ENCODE measurements at regions not wholly inside any gene's neighbourhood (a gene's known extent, or its start where the extent isn't known, plus 50 kb on each side); places are given as distances from the start of the nearest gene placed in this dataset.

DNA sequence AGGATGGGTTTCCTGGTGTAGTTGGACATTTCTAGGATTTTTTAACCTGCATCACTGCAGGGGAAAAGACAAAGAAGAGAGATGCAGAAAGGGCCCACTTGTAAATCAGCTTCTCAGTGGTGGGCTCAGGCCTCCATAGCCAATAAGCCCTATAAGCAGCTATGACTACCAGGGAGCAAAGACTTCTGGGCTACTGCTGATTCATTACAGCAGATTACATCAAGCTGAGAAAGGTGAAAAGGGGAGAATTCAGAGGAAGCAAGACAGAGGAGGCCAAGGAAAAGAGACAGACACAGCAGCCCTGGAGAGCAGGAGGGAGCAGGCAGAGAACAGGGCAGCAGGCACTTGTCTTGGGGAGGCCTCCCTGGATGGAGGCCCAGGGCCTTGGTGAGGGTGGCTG is 95.2 kb downstream of the KCNA5 start:
- TF ChIP-seq, protein P1, sequence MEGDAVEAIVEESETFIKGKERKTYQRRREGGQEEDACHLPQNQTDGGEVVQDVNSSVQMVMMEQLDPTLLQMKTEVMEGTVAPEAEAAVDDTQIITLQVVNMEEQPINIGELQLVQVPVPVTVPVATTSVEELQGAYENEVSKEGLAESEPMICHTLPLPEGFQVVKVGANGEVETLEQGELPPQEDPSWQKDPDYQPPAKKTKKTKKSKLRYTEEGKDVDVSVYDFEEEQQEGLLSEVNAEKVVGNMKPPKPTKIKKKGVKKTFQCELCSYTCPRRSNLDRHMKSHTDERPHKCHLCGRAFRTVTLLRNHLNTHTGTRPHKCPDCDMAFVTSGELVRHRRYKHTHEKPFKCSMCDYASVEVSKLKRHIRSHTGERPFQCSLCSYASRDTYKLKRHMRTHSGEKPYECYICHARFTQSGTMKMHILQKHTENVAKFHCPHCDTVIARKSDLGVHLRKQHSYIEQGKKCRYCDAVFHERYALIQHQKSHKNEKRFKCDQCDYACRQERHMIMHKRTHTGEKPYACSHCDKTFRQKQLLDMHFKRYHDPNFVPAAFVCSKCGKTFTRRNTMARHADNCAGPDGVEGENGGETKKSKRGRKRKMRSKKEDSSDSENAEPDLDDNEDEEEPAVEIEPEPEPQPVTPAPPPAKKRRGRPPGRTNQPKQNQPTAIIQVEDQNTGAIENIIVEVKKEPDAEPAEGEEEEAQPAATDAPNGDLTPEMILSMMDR (IDR thresholded peaks at IDR 0.05; ENCODE audit: borderline replicate concordance, insufficient read depth, low read depth, low read length), result no peak
- no peak overlapping the region for H3K4me3 ChIP-seq (ENCODE audit: low read depth, low read length)

DNA sequence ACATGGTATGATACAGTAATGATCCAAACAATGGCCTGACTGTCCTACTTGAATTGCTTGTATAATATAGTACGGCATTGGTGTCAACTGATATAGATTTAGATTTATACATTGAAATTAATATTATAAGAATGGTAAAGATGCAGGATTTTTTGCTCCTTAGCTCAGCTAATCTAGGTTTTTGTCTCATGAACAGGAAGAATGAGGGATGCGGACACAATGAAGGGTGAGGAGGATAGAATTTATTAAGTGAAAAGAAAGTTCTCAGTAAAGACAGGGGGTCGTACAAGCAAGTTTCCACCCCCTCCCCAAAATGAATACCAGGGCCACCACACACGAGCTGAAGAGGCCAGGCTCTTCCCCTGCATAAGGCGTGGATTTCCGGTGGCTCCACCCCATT is 96.1 kb downstream of the KCNA5 start:
- H3K4me3 ChIP-seq (ENCODE audit: low read depth, low read length), result no peak overlapping the region
- TF ChIP-seq, protein P1 (IDR thresholded peaks at IDR 0.05; ENCODE audit: borderline replicate concordance, insufficient read depth, low read depth, low read length), result no peak

DNA sequence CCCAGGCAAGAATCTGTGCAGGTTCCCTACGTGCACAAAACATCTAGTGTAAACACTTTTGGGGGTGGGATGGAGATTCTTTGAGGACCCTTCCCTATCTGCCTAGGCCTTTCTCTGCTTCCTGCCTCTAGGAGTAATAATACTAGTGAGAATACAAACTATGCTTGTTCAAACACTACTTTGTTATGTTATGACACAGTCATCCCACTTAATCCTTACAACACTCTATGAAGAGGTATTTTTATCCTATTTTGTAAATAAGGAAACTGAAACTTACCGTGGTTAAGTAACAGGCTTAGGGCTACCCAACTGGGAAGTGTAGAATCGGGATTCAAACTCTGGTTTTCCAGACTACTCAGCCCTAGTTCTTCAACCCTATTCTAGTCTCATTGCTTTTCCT is 96.5 kb downstream of the KCNA5 start:
- TF ChIP-seq, protein P1 (IDR thresholded peaks at IDR 0.05; ENCODE audit: borderline replicate concordance, insufficient read depth, low read depth, low read length), result no peak
- no peak overlapping the region for H3K4me3 ChIP-seq (ENCODE audit: low read depth, low read length)

DNA sequence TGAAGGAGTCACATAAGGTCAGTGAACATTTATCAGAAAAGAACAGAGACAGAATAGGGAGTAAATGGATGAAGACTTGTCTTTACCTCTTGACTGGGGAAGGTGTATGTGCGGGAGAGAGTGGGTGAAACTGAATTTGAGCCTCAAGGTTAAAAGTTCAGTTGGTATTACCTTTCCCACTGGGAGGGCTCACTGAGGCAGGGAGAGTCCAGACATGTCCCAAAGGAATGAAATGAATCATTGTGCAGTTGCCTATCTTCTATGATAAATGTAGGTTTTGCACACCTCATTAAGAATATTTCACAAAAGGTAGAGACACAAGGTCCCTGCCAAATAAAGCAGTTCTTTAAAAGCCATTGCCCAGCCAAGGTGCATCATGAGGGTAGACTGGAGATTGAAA is 105.2 kb downstream of the KCNA5 start:
- TF ChIP-seq, protein P1 (IDR thresholded peaks at IDR 0.05; ENCODE audit: borderline replicate concordance, insufficient read depth, low read depth, low read length), result no peak
- H3K4me3 ChIP-seq (ENCODE audit: low read depth, low read length), result no peak overlapping the region

DNA sequence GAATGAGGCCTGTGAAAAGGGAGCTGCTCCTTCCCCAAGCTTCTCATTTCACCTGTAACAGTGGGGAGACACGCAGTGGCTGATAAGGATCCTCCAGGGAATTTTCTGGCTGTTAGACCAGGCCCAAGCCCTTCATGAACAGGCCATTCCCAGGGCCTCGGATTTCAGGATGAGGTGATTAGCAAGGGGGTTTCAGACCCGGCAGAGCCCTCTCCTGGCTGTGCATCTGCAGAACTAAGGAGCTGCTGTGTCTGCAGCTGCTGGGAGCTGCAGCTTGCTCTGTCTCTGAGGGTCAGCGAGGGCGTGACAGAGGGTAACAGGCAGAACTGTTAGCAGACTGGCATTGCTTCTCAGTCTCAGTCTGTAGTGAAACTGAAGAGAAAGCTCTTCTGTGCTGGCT is 110.4 kb downstream of the KCNA5 start:
- no peak overlapping the region for H3K4me3 ChIP-seq (ENCODE audit: low read depth, low read length)
- TF ChIP-seq, protein P1 (IDR thresholded peaks at IDR 0.05; ENCODE audit: borderline replicate concordance, insufficient read depth, low read depth, low read length), result no peak

DNA sequence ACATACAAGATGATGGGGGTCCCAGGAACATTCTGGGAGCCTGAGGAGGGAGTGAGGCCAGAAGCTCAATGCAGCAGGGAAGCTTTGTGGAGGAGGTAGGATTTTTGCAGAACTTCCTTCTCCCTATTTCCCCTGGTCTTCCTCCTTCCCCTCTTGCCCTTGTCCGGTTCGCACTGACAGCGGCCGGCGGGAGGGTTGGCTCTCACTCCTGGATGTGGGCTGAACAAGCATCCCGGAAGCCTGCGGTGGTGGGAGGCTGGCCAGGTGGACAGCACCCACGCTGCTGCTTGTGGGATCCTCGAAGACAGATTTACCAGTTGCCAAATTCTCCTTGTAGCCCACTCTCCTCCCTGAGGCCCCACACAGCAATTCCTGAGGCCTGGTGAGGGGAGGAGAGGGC is 112.2 kb downstream of the KCNA5 start:
- no peak overlapping the region for H3K4me3 ChIP-seq (ENCODE audit: low read depth, low read length)
- TF ChIP-seq, protein P1 (IDR thresholded peaks at IDR 0.05; ENCODE audit: borderline replicate concordance, insufficient read depth, low read depth, low read length), result no peak

DNA sequence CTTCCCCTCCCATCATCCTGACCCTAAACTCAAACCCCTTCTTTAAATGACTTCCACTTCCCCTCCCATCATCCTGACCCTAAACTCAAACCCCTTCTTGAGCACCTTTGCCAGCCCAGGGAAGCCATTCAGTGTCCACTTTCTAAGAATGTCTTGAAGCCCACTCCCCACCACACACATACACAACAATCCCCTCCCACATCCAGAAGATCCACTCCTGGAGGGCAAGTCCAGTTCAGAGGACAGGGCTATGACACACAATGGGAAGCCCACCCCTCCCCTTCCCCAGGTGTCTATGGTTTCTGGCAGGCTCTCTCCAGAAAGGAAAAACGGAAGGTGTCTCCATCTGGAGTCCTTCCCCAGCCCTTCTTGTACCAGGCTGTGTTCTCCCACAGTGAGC is 117.1 kb downstream of the KCNA5 start:
- no peak overlapping the region for H3K4me3 ChIP-seq (ENCODE audit: low read depth, low read length)
- TF ChIP-seq, protein P1 (IDR thresholded peaks at IDR 0.05; ENCODE audit: borderline replicate concordance, insufficient read depth, low read depth, low read length), result no peak

Measured in GM12875 (cell line).